ENCODE measurements at regions not wholly inside any gene's neighbourhood (a gene's known extent, or its start where the extent isn't known, plus 50 kb on each side); places are given as distances from the start of the nearest gene placed in this dataset.
A peak's percentile ranks its signal among the peaks of the same experiment; 100 is the strongest.

- no peak for DNase-seq
These were observed 61.7 kb upstream of the PSD2 start for GRCh38 chr5:139733698-139734538.

GRCh38 chr5:139734539-139734916 lies 61.1 kb upstream of the PSD2 start:
- no peak for DNase-seq

GRCh38 chr5:139738193-139739149 lies 57.1 kb upstream of the PSD2 start:
- DNase-seq: no peak

GRCh38 chr5:139739150-139739974 lies 56.2 kb upstream of the PSD2 start:
- no peak for DNase-seq

- DNase-seq: no peak
These were observed 55.2 kb upstream of the PSD2 start for GRCh38 chr5:139740138-139740991.

- no peak for DNase-seq
These were observed 54.5 kb upstream of the PSD2 start for GRCh38 chr5:139740992-139741672.

GRCh38 chr5:139741823-139742172 lies 53.8 kb upstream of the PSD2 start:
- no peak for DNase-seq

- no peak for DNase-seq
These were observed 53.3 kb upstream of the PSD2 start for GRCh38 chr5:139742173-139742903.

- DNase-seq: no peak
These were observed 52.4 kb upstream of the PSD2 start for GRCh38 chr5:139743001-139743771.

- DNase-seq: no peak
These were observed 51.8 kb upstream of the PSD2 start for GRCh38 chr5:139743804-139744203.

- DNase-seq: no peak
These were observed 51.0 kb upstream of the PSD2 start for GRCh38 chr5:139744471-139745131.

- DNase-seq: peak; percentile 37
These were observed 50.3 kb upstream of the PSD2 start for GRCh38 chr5:139745132-139745799.

- DNase-seq: peak; percentile 48
These were observed 49.6 kb upstream of the PSD2 start for GRCh38 chr5:139745800-139746690.
